MV-4-11 (cell line): ENCODE measurements at regions not wholly inside any gene's neighbourhood (a gene's known extent, or its start where the extent isn't known, plus 50 kb on each side); places are given as distances from the start of the nearest gene placed in this dataset.
"Not testable (repeated sequence)": the region's sequence is repeated elsewhere in the genome, so short reads cannot be mapped to it uniquely, and the experiment has no call there.

ENCODE experiments used
- DNase-seq: peaks from one replicate; lab custom pipeline; 2025; lab: John Stamatoyannopoulos, UW

DNA sequence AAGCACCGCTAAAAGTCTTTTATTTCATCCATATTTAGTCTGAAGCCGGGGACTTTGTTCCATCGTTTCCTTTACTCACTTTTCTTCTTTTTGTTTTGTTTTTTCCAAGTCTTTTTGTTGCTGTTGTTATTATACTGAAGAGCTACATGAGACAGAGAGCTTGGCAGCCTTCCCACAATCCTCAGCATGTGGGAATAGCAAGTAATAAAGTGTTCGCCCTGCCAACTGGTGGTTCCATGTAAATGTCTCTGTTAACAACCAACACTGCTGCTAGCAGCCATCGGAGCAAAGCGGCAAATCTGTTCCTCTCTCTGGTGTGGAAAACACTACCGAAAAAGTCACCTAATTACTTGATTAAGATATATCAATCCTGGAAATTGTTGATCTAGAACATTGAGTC, 437.8 kb upstream of the ID4 start:
- DNase-seq: no peak

DNA sequence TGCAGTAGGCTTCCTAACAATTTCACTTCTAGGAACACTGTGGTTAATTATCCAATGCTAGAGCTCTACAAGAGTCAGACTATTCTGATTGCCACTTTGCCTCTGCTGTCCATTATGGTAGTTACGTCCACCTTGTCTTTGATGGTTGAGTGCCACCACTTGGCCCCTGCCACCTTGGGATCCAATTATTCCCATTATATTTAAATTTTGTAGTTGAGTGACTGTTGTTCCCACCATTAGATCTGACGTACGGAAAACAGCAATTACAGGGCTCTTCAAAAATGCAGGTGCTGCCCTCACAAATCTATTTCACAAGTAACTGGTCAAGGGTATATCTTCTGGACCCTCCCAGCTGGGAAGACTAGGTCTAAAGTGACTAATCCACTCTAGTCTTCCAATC, 432.3 kb upstream of the ID4 start:
- DNase-seq: not testable (repeated sequence)

DNA sequence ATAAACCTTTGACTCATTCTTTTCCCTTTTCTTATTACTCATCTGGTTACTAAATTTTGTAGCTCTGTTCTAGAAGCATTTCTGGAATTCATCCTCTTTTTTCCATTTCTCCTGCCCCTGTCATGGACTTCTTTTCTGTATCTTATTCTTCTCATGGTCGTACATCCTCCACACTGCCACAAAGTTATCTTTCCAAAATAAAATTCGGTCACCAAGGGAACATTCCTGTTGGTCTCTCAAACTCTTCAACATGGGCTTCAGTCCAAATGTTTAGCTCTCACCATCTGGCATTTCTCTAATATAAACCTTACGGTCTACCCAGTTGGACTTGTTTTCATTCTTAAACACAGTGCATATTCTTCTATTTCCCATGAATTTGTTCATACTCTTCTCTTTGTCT, 428.8 kb upstream of the ID4 start:
- DNase-seq: no peak

DNA sequence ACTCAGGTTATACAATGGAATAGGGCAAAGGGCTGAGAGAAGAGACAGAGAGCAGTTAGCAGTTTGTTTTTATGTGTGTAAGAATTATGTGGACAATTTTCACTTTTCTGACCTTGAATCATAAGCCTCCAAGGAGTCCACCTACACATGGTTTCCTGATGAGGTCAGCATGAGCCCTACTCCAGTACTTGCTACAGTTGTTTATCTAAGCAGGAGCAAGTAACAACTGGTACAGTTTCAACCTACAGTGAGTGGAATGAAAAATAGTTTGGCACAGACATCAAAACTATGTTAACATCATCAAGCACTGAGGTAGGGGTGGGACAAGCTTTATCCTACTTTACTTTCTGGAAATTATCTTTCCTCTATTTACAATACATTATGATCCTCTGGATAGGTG, 426.7 kb upstream of the ID4 start:
- no peak for DNase-seq

DNA sequence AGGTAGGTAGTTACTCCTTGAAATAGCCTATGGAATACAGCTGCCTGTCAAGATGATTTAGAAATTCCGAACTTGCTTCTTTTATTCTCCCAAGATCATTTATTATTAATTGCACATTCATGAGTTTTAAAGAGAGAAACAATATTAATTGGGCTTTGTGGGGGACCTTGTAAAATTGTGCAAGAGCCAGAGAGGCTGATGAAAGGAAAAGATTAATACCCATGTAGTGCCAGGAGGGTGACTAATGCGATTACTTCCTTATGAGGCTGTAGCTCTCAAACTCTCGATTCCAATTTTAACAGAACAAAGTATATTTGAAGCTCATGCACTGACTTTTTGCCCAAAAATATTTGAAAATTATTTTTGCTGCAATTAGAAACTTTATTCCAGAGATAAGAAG, 423.8 kb upstream of the ID4 start:
- DNase-seq: peak; percentile 2

DNA sequence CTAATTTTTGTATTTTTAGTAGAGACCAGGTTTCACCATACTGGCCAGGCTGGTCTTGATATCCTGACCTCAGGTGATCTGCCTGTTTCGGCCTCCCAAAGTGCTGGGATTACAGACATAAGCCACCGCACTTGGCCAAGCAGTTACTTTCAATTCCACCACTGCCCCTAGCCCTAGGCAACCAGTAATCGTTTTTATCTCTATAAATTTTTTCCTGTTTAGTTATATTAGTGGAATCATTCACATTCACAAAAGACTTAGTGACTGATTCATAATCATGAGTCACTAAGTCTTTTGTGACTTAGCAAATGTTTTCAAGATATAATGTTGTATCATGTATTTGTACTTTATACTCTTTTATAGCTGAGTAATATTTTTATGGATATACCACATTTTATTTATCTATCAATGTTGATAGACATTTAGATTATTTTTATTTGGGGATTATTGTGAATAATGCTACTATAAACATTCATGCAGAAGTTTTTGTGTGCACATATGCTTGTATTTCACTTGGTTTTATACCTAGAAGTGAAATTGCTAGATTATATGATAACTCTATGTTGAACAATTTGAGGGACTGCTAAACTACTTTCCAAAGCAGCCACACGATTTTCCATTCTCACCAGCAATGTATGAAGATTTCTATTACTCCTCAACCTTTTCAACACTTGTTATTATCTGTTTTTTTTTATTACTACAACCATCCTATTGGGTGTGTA, 421.4 kb upstream of the ID4 start:
- no peak for DNase-seq

DNA sequence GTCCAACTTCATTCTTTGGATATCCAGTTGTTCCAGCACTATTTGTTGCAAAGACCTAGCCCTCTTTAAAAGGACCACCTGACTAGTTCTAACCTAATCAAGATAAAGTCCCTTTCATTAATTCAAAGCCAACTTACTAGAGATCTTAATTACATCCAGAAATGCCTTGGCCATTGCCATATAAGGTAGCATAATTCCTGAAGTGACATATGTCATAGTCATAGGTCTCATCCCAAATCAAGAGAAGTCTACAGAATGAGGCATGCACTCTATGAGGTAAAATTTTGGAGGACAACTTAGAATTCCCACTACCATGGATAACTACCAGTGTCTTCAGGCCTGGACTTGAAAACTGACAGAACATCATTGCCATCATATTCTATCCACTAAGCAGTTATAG, 420.4 kb upstream of the ID4 start:
- DNase-seq: no peak

DNA sequence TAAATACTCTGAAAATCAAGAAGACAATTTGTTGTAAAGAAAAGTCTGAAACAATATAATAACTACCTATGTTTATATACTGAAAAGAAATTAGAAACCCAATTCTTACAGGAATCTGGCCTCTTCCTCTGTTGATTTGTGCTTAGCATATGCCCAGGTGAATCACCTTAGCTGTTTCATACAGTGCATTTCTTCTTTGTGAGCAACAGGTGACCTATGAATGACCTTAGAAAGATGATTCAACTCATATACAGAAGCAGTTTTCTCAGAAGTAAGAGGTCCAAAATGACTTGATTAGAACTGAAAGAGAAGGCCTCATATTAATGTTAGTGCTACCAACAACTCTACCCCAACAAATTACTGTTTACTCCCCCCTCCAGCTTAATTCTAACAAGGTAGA, 419.5 kb upstream of the ID4 start:
- no peak for DNase-seq

DNA sequence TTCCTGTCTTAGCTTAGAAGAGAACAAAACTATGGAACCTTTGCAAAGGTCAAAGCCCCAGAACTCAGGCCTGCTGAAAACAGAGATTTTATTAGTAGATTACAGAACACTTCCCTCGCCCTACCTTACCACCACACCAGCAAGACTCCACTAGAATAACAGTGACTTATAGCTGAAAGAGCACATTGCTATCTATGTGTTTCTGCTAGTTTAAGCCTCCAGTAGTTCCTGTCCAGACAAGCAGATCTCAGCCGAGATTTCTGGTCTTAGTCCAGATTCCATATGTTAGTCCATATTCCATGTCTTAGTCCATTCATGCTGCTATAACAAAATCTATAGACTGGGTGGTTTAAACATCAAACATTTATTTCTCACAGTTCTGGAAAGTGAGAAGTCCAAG, 412.3 kb upstream of the ID4 start:
- DNase-seq: no peak

DNA sequence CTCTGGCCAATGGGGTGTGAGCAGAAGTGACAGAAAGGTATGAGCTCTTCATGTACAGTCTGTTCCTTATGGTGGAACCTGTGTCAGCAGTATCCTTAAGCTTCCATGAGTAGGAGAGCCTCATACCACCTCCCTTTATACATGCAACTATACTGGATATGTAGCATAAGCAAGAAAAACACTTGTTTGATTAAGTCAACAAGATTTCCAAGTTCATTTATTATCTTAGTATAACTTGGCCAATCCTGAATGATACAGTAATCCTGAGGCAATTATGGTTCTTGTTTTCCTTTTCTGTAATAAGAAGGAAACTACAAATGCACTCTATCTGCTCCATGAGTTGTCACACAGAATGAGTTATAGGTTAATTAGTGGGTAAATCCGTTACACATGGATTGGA, 409.6 kb upstream of the ID4 start:
- no peak for DNase-seq

DNA sequence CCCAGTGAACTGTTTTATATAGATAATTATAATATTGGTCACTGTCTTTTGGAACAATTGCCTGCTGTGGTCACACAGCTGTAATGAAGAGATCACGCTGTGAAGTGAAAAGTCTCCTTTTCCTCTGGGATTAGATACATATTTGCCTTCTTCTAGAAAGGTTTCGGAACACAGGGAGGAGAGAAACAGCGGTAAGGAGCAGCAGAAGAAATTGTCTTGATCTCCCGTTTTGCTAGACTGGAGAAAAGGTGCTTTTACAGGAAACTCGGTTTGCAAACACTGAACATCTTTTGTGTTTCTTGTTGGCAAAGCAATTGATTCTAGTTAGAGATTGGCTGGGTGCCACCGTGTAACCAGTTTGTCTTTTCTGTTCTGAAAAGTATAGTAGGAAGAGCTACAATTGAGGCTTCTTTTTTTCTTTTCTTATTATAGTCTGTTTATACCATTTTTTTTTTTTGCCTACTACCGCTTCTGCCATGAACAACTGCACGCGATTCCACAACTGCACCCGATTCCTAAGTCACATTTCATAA, 404.1 kb upstream of the ID4 start:
- no peak for DNase-seq

DNA sequence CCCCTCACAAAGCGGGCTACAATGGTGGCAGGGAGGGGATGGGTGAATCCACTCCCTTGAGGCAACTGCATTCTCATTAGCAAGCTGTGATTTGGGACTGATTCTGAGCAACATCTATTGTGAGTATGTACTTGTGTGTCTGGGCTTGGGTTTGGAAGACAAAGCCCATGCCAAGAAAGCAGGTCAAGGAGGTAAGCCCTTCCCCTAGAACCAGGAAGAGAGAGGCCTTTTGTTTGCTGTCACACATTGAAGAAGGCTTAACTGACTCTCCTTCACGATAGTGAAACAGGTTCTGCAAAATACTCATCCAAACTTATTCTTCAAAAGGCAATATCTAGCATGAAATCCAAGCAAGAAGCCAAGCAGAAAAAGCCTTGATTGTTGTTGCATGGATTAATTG, 403.1 kb upstream of the ID4 start:
- DNase-seq: no peak

DNA sequence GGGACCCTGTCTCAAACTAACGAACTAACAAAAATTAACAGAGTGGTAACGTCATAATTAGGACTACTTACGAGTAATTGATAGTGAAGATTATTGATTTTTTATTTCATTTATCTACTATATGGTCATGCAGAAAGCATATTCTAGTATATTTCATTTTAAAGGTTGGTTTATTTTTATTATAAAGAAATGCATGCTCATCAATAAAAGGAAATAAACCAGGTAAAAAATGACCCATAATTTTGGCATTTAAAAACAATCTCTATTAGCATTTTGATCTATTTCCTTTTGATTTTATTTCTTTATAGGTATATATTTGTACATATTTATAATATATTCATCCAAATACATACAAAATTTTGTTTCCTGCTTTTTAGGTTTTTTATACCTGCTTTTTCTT, 401.4 kb upstream of the ID4 start:
- no peak for DNase-seq

DNA sequence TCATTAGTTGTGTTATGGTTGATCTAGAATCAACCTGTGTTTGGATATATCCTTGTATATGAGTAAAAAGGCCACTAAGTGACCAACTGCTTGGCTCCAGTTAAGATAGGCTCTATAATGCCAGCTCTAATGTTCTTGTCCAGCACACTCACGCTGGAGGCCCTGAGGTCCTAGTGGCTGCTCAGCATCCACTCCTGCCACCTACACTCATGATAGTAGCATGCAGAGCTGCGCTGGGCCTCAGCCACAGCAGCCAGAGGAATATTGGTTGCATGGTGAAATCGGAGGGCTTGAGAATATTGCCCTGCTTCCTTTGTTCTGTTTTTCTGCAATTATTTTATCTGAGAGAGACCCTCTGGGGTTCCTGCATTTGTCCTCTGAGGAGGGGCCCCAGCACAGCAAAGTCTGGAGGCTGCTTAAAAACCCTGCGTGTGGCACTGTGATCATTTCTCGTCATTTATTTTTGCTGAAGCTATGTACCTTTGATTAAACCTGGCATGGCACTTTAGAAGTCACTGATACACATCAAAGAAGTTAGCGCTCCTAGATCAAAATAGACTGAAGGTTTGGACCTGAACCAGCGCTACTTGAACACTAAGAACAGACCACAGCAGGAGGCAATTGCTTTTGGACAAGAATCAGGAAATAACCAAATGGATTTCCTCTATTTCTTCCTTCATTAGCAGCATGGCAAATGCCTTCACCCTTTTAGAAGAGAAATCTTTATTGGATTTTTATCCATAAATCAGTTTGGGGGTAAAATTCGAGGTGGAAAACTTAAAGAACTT, 398.4 kb upstream of the ID4 start:
- no peak for DNase-seq

DNA sequence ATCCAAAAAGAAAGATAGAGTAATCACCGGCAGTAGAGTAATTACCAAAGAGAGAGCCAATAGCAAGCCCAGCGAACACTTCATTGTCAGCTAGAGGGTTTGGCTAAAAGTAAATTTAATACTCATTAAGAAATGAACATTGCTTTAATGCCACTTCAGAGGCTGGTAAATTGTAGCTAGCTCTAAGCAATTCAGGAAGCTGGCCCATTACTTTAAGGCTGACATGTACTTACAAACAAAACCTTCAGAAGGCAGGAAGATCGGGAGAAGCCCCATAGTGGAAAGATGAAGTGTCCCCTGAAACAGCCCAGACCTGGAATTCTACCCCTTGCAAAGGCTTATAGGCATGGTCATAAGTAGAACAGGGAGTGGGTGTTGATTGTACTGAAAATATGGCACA, 396.6 kb upstream of the ID4 start:
- no peak for DNase-seq

DNA sequence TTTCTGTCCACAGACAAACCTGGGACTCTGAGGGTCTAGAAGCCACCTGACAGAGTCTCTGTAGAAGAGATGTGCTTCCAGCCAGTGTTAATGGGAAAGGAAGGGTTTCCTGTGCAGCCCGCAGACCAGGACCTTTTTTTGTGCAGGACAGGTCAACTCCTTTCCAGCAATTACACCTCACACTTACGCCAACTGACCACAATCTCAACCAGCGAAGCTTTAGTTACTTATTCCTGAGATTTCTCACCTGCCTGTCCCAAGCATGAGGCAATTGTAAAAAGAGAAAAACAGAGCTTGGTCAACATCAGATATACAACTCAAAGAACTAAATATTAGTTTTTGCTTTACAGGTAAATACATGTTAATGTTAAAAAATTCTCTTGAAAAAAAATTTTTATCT, 393.8 kb upstream of the ID4 start:
- DNase-seq: no peak

DNA sequence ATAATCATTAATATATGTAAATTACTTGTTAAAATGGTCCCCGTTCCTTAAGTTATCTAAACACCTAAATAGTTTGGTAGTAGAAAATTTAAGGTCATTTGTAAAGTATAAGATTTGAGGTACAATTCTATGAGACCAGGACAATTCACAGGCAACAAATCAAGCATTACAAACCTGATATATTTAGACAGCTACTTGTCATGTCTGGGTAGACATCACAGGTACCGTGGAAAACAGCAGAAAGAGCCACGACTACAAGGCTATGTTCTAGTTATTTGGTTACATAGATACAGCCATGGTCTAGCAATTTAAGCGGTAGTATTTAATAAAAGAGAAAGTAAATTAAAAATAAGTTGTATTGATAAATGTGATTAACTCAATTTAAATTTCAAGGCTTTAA, 393.1 kb upstream of the ID4 start:
- DNase-seq: no peak

DNA sequence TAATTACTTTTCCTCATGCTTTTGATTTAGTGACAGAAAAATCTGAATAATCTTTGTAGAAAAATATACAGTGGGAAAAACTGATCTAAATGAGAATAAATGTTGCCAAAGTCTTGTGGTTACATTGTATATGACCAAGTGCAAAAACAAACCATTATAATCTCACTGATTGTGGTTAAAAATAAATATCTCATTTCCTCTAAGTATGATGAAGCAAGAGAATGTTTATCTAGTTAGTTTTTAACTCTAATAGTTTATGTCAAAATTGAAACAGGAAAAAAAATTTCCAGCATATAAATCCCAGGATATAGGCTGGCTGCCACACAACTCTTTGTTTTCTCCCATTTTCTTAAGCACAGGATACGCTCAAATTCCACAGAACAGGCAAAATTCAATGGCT, 392.7 kb upstream of the ID4 start:
- no peak for DNase-seq

DNA sequence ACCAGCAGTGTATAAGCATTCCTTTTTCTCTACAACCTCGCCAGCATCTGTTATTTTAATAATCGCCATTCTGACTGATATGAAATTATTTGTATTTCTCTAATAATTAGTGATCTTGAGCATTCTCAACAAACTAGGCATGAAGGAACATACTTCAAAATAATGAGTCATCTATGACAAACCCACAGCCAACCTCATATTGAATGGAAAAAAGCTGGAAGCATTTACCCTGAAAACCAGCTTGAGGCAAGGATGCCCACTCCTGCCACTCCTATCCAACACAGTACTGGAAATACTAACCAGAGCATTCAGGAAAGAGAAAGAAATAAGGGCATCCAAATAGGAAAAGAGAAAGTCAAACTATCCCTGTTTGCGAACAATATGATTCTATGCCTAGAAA, 390.6 kb upstream of the ID4 start:
- DNase-seq: no peak

DNA sequence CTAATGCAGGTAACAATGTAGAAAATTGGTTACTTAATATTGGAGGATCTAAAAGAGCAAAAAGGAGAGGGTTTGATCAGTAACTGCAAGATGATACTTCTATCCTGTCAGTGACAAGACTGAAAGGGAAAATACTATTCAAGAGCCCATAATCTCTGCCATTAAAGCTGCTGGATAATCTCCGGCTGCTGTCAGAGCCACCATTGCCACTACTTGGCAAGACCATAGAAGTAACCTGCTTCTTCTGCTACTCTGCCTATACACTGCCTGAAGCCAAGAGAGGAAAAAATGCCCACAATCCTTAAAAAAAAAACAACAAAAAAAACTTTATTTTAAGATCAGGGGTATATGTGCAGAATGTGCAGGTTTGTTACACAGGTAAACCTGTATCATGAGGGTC, 386.5 kb upstream of the ID4 start:
- DNase-seq: no peak

DNA sequence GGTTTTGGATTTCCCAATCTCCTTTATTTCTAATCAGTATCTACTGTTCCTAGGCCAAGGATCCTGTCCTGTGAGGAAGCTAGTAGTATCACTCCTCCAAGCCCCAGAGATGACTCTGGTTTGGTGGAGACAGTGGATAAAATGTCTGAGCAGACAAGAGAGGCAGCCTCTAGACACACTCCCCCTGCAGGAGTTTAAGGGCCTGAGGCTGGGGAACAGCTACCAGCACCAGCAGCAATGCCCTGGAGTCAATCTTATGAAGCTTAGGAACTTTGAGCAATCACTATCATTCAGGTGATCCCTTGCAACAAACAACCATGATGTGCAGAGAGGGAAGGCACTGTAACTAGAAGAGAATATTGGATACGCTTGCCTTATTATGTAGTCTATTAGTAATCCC, 384.7 kb upstream of the ID4 start:
- DNase-seq: no peak

DNA sequence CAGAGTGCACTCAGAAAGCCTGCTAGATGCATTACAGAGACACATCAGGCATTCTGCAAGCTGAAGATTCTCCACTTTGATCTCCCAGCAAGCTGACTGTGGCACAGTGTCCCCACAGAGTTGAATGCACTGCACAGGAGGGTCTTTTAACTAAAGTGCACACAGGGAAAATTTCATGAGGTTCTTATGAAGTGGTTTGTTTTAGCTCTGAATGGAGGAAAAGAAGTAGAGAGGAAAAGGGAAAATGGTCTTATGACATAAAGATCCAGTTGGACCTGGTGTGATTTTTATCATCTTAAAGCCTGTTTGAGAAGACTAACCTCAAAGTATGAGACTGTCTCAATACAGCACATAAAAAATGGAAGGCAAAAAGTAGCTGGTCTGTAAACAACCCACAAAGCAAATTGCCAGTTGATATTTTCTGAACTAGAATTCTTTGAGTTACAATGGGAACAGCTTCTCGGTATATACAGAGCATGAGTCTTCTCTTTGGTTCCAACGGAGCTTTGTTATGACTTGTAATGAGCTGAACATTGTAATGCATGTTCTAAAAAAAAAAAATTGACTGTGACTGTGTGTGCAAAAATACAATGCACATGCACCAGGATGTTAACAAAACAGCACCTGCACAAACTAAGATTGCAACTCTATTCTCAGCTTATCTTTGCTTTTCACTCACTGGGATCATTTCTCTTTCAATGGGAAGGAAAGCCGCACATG, 383.0 kb upstream of the ID4 start:
- DNase-seq: no peak
